ENCODE measurements at regions not wholly inside any gene's neighbourhood (a gene's known extent, or its start where the extent isn't known, plus 50 kb on each side); places are given as distances from the start of the nearest gene placed in this dataset.

- no peak for TF ChIP-seq ARNTL (CRISPR knock-in tag; IDR thresholded peaks at IDR 0.05; ENCODE audit: borderline replicate concordance, low read depth)
- TF ChIP-seq ZFP30 (CRISPR knock-in tag; IDR thresholded peaks at IDR 0.05), result no peak
- TF ChIP-seq PATZ1 (CRISPR knock-in tag; IDR thresholded peaks at IDR 0.05; ENCODE audit: borderline replicate concordance), result no peak
- no peak for TF ChIP-seq ZC3H10 (CRISPR knock-in tag; IDR thresholded peaks at IDR 0.05)
- TF ChIP-seq POU6F1 (CRISPR knock-in tag; IDR thresholded peaks at IDR 0.05; ENCODE audit: borderline replicate concordance, low read depth), result no peak
- TF ChIP-seq CSRNP3 (CRISPR knock-in tag; IDR thresholded peaks at IDR 0.05), result no peak
- TF ChIP-seq RARB (CRISPR knock-in tag; IDR thresholded peaks at IDR 0.05), result no peak
- no peak for TF ChIP-seq ISL1 (CRISPR knock-in tag; IDR thresholded peaks at IDR 0.05)
- no peak for TF ChIP-seq CREB5 (CRISPR knock-in tag; IDR thresholded peaks at IDR 0.05; ENCODE audit: low read depth)
- TF ChIP-seq GLIS3 (CRISPR knock-in tag; IDR thresholded peaks at IDR 0.05), result no peak
Observed at GRCh38 chr5:98243972-98244371, 529.5 kb upstream of the RGMB start.
